ENCODE measurements at regions not wholly inside any gene's neighbourhood (a gene's known extent, or its start where the extent isn't known, plus 50 kb on each side); places are given as distances from the start of the nearest gene placed in this dataset.

DNA sequence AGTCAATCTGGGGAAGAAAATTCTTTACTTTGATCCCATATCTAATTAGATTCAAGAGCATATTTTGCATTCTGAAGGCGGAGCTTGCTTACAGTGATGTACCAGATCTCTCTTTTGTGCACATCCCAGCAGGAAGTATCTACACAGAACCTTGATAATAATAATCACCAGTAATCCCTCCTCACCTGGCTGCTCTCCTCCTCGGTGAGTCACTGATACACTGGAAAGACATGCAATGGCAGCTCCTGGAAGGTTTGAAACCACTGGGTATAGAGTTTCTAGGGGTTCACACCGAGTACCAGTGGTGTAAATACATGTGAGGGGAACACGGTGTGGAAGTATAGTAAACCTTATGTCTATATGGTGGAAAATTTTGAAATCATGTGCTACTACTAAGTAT lies 205.5 kb upstream of the TARS1 start:
- ChIA-PET POLR2A (no interaction called here), CTCF (ENCODE audit: low intra/inter-chr PET ratio) (no interaction called here)
- BruUV-seq (replicated peaks), result no TSS peak
- Histone ChIP-seq H3K79me2 (ENCODE audit: control insufficient read depth, insufficient read depth, low read length) (no peaks in the 10 kb centered on the region), H3K9ac (ENCODE audit: insufficient read depth in 1 of 2, low read depth in 2 of 2, low read length in 2 of 2) (no peak overlapping the region), H3K36me3 (ENCODE audit: control insufficient read depth, insufficient read depth, low read length) (no peaks in the 10 kb centered on the region), H3K9me3 (replicated peaks; ENCODE audit: control insufficient read depth, insufficient read depth, low read depth, low read length) (no peaks in the 10 kb centered on the region), H3K4me3 (no peak overlapping the region), H3K4me1 (replicated peaks in 1 of 2; ENCODE audit: control insufficient read depth in 2 of 2, insufficient read depth in 2 of 2, low read length in 2 of 2) (no peaks in the 10 kb centered on the region; a peak in 1 of 5 replicates), H3K27me3 (ENCODE audit: control insufficient read depth in 2 of 2, insufficient read depth in 2 of 2, low read length in 2 of 2) (no peaks in the 10 kb centered on the region), H2AFZ (ENCODE audit: low read depth, low read length) (no peak overlapping the region), H3K4me2 (ENCODE audit: insufficient read depth, low read length) (no peak overlapping the region), H3K27ac (ENCODE audit: extremely low read depth, low read depth, low read length) (no peak overlapping the region), H3K9me1 (ENCODE audit: control insufficient read depth, insufficient read depth, low read length) (no peaks in the 10 kb centered on the region), H4K20me1 (replicated peaks; ENCODE audit: control insufficient read depth, insufficient read depth, low read length) (no peaks in the 10 kb centered on the region)
- FAIRE-seq (no peak), DNase-seq (ENCODE audit: extremely low read depth in 1 of 4, low spot score in 3 of 4) (no peak), ATAC-seq (no peak)
- in situ Hi-C loops (cut with MboI), result no loop called here
- WGBS (ENCODE audit: insufficient coverage, low coverage, missing lambda C conversion rate), result 3% methylated on average over 4 of the region's 4 CpGs
- TF ChIP-seq NR3C1 (CRISPR knock-in tag; IDR thresholded peaks at IDR 0.05) (no peak), ARID2 (IDR thresholded peaks at IDR 0.05) (no peak), BACH1 (tag; IDR thresholded peaks at IDR 0.05) (no peak), FUS (optimal IDR thresholded peaks at IDR 0.05; ENCODE audit: low read depth, low read length) (no peak), DDX20 (tag; IDR thresholded peaks at IDR 0.05; ENCODE audit: low read depth) (no peak), MAFG (tag; conservative IDR thresholded peaks at IDR 0.05) (no peak), MAFK (IDR thresholded peaks at IDR 0.05; ENCODE audit: low read length) (no peak), IRF9 (tag; IDR thresholded peaks at IDR 0.05) (no peak), NONO (IDR thresholded peaks at IDR 0.05; ENCODE audit: low read depth in 2 of 2, low read length in 1 of 2) (no peak), SUPT5H (IDR thresholded peaks at IDR 0.05) (no peak), PCBP1 (IDR thresholded peaks at IDR 0.05; ENCODE audit: low read depth, low read length, poor library complexity, severe bottlenecking) (no peak), MYNN (IDR thresholded peaks at IDR 0.05) (no peak), MYNN (CRISPR knock-in tag; IDR thresholded peaks at IDR 0.05) (no peak)
- TF ChIP-seq, protein P1, sequence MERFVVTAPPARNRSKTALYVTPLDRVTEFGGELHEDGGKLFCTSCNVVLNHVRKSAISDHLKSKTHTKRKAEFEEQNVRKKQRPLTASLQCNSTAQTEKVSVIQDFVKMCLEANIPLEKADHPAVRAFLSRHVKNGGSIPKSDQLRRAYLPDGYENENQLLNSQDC (CRISPR knock-in tag; IDR thresholded peaks at IDR 0.05), result no peak
- TF ChIP-seq, protein P2, sequence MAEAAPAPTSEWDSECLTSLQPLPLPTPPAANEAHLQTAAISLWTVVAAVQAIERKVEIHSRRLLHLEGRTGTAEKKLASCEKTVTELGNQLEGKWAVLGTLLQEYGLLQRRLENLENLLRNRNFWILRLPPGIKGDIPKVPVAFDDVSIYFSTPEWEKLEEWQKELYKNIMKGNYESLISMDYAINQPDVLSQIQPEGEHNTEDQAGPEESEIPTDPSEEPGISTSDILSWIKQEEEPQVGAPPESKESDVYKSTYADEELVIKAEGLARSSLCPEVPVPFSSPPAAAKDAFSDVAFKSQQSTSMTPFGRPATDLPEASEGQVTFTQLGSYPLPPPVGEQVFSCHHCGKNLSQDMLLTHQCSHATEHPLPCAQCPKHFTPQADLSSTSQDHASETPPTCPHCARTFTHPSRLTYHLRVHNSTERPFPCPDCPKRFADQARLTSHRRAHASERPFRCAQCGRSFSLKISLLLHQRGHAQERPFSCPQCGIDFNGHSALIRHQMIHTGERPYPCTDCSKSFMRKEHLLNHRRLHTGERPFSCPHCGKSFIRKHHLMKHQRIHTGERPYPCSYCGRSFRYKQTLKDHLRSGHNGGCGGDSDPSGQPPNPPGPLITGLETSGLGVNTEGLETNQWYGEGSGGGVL (CRISPR knock-in tag; IDR thresholded peaks at IDR 0.05), result no peak
- TF ChIP-seq, protein P3, sequence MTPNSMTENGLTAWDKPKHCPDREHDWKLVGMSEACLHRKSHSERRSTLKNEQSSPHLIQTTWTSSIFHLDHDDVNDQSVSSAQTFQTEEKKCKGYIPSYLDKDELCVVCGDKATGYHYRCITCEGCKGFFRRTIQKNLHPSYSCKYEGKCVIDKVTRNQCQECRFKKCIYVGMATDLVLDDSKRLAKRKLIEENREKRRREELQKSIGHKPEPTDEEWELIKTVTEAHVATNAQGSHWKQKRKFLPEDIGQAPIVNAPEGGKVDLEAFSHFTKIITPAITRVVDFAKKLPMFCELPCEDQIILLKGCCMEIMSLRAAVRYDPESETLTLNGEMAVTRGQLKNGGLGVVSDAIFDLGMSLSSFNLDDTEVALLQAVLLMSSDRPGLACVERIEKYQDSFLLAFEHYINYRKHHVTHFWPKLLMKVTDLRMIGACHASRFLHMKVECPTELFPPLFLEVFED (CRISPR knock-in tag; conservative IDR thresholded peaks at IDR 0.05), result no peak
- intact Hi-C loops (cut with micrococcal nuclease), result no loop called here
